GM23338 (cell line): ENCODE measurements at regions not wholly inside any gene's neighbourhood (a gene's known extent, or its start where the extent isn't known, plus 50 kb on each side); places are given as distances from the start of the nearest gene placed in this dataset.

Source experiments
- ATAC-seq: fragments of 200-7000 bp; cut with Tn5 transposase; 3 replicates; pipeline ENCODE4 v1.9.1; 2020
- DNase-seq: peaks from one replicate; pipeline ENCODE4 v3.0.0-alpha.2; 2015; ENCODE audit warnings: low spot score
- H2AFZ ChIP-seq: fragments of 200-600 bp; sonication (generic); 2 replicates; pipeline ENCODE4 v1.8.0; 2016; ENCODE audit warnings: antibody characterized with exemption, mild to moderate bottlenecking, moderate library complexity
- H3F3A ChIP-seq: fragments of 200-600 bp; sonication (generic); replicated peaks from 2 replicates; pipeline ENCODE4 v1.8.0; 2017; ENCODE audit warnings: antibody characterized with exemption, mixed run types, low read depth
- H3K27ac ChIP-seq: fragments of 200-600 bp; sonication (generic); 2 replicates; pipeline ENCODE4 v1.6.1; 2016; ENCODE audit warnings: low read depth
- H3K27me3 ChIP-seq: fragments of 200-600 bp; sonication (generic); 2 replicates; pipeline ENCODE4 v1.8.0; 2016; ENCODE audit warnings: mild to moderate bottlenecking, mixed run types, moderate library complexity; ENCODE audit not compliant: insufficient read depth
- H3K36me3 ChIP-seq: fragments of 200-600 bp; sonication (generic); 2 replicates; pipeline ENCODE4 v1.8.0; 2016; ENCODE audit warnings: mild to moderate bottlenecking; ENCODE audit not compliant: insufficient read depth
- H3K4me1 ChIP-seq: fragments of 200-600 bp; sonication (generic); 2 replicates; pipeline ENCODE4 v1.8.0; 2016; ENCODE audit warnings: mild to moderate bottlenecking, moderate library complexity; ENCODE audit not compliant: insufficient read depth
- H3K4me2 ChIP-seq: fragments of 200-600 bp; sonication (generic); 2 replicates; pipeline ENCODE4 v1.7.1; 2017; ENCODE audit warnings: mixed run types
- H3K4me3 ChIP-seq: fragments of 200-600 bp; sonication (generic); 2 replicates; pipeline ENCODE4 v1.6.1; 2016; ENCODE audit warnings: mixed run types
- H3K79me2 ChIP-seq: fragments of 200-600 bp; sonication (generic); replicated peaks from 2 replicates; pipeline ENCODE4 v1.8.0; 2017; ENCODE audit warnings: mild to moderate bottlenecking; ENCODE audit not compliant: insufficient read depth
- H3K9me2 ChIP-seq: fragments of 200-600 bp; sonication (generic); 2 replicates; pipeline ENCODE4 v1.8.0; 2017; ENCODE audit not compliant: insufficient read depth
- H4K20me1 ChIP-seq: fragments of 200-600 bp; sonication (generic); replicated peaks from 2 replicates; pipeline ENCODE4 v1.8.0; 2017; ENCODE audit warnings: mild to moderate bottlenecking; ENCODE audit not compliant: insufficient read depth
- H3K27ac Mint-ChIP-seq: 2 replicates; pipeline ENCODE4 v1.8.0; 2020; ENCODE audit warnings: inconsistent platforms, mild to moderate bottlenecking, moderate library complexity, mixed read lengths
- H3K27me3 Mint-ChIP-seq: 3 replicates; pipeline ENCODE4 v1.8.0; 2022; ENCODE audit warnings: low read depth, mild to moderate bottlenecking, moderate library complexity, mixed read lengths, inconsistent platforms; ENCODE audit not compliant: insufficient read depth, poor library complexity
- H3K36me3 Mint-ChIP-seq: 3 replicates; pipeline ENCODE4 v1.8.0; 2021; ENCODE audit warnings: low read depth, mild to moderate bottlenecking, inconsistent platforms, moderate library complexity, mixed read lengths
- H3K4me1 Mint-ChIP-seq: 3 replicates; pipeline ENCODE4 v1.8.0; 2020; ENCODE audit warnings: mild to moderate bottlenecking, inconsistent platforms, mixed read lengths
- H3K4me3 Mint-ChIP-seq: 3 replicates; pipeline ENCODE4 v1.8.0; 2021; ENCODE audit warnings: moderate library complexity, mild to moderate bottlenecking, inconsistent platforms, mixed read lengths
- H3K9me3 Mint-ChIP-seq: 3 replicates; pipeline ENCODE4 v1.8.0; 2020; ENCODE audit warnings: moderate library complexity, mild to moderate bottlenecking, inconsistent platforms, mixed read lengths
- CREB1 ChIP-seq: fragments of 250-450 bp; sonication (Bioruptor Pico); IDR thresholded peaks from 2 replicates; pipeline ENCODE4 v1.5.0; 2020; ENCODE audit warnings: low read depth, mild to moderate bottlenecking, moderate library complexity
- CTCF ChIP-seq, 2 experiments: fragments of 200-600 bp in 1 of 2; sonication (generic) in 1 of 2; conservative IDR thresholded peaks; 2 replicates each; pipeline versions ENCODE4 v1.5.1 to v1.6.1; 2016 to 2017; ENCODE audit warnings: antibody characterized with exemption in 2 of 2, low read depth in 2 of 2, mild to moderate bottlenecking in 2 of 2, moderate library complexity in 1 of 2
- ETS1 ChIP-seq: IDR thresholded peaks from 2 replicates; pipeline ENCODE4 v1.6.1; 2016; ENCODE audit warnings: antibody characterized with exemption
- EZH2 ChIP-seq: fragments of 200-600 bp; sonication (generic); IDR thresholded peaks from one replicate; pipeline ENCODE4 v1.8.0; 2017; ENCODE audit warnings: antibody characterized with exemption, mild to moderate bottlenecking, low read depth; ENCODE audit not compliant: unreplicated experiment
- EZH2phosphoT487 ChIP-seq: fragments of 200-600 bp; sonication (generic); IDR thresholded peaks from one replicate; pipeline ENCODE4 v1.8.1; 2018; ENCODE audit warnings: antibody characterized with exemption; ENCODE audit not compliant: unreplicated experiment
- JUNB ChIP-seq: IDR thresholded peaks from one replicate; pipeline ENCODE4 v1.6.1; 2016; ENCODE audit warnings: antibody characterized with exemption; ENCODE audit not compliant: unreplicated experiment
- NANOG ChIP-seq: IDR thresholded peaks from 2 replicates; pipeline ENCODE4 v1.6.1; 2016; ENCODE audit warnings: antibody characterized with exemption, borderline replicate concordance
- POLR2AphosphoS5 ChIP-seq: IDR thresholded peaks from 2 replicates; pipeline ENCODE4 v1.6.1; 2016; ENCODE audit warnings: antibody characterized with exemption, low read depth
- REST ChIP-seq: IDR thresholded peaks from one replicate; pipeline ENCODE4 v1.6.1; 2018; ENCODE audit warnings: antibody characterized with exemption; ENCODE audit not compliant: unreplicated experiment
- STAT1 ChIP-seq: IDR thresholded peaks from one replicate; pipeline ENCODE4 v1.6.1; 2016; ENCODE audit warnings: antibody characterized with exemption; ENCODE audit not compliant: unreplicated experiment
- ZNF114 ChIP-seq: fragments of 250-450 bp; sonication (Bioruptor Pico); IDR thresholded peaks from 2 replicates; pipeline ENCODE4 v1.5.0; 2020; ENCODE audit warnings: mild to moderate bottlenecking, moderate library complexity
- ZNF331 ChIP-seq: fragments of 250-450 bp; sonication (Bioruptor Pico); IDR thresholded peaks from 2 replicates; pipeline ENCODE4 v1.5.0; 2020; ENCODE audit warnings: low read depth, mild to moderate bottlenecking, moderate library complexity
- TF ChIP-seq, protein P1 (sequence below): fragments of 250-450 bp; sonication (Bioruptor Pico); IDR thresholded peaks from 2 replicates; pipeline ENCODE4 v1.5.0; 2020; ENCODE audit warnings: mild to moderate bottlenecking, moderate library complexity

GRCh38 chr4:86543080-86543479, 51.0 kb upstream of the PTPN13 start:
- no peak overlapping the region for H3K27ac Mint-ChIP-seq
- peaks cover 9% of the 10 kb centered on the region for H3K4me1 Mint-ChIP-seq
- peaks cover 1% of the 10 kb centered on the region for H3K27me3 Mint-ChIP-seq
- H3K9me3 Mint-ChIP-seq, result peaks cover 6% of the 10 kb centered on the region
- Histone ChIP-seq H3F3A (no peaks in the 10 kb centered on the region), H3K4me2 (no peak overlapping the region), H4K20me1 (no peaks in the 10 kb centered on the region), H3K27me3 (no peaks in the 10 kb centered on the region), H3K9me2 (0 out of 2 replicates have a peak, but pooled peaks cover 2% of the 10 kb centered on the region), H3K36me3 (no peaks in the 10 kb centered on the region), H2AFZ (no peak overlapping the region), H3K4me3 (no peak overlapping the region), H3K4me1 (no peaks in the 10 kb centered on the region), H3K79me2 (no peaks in the 10 kb centered on the region), H3K27ac (no peak overlapping the region)
- ATAC-seq (no peak), DNase-seq (no peak)
- no peak overlapping the region for H3K4me3 Mint-ChIP-seq
- peaks cover 4% of the 10 kb centered on the region; the same call in 2 of the 3 replicates for H3K36me3 Mint-ChIP-seq
- no peak for TF ChIP-seq NANOG
- TF ChIP-seq JUNB, result no peak
- no peak for TF ChIP-seq ZNF114 (CRISPR knock-in tag)
- no peak for TF ChIP-seq POLR2AphosphoS5
- no peak for TF ChIP-seq CREB1 (CRISPR knock-in tag)
- no peak for TF ChIP-seq ZNF331
- no peak for TF ChIP-seq ETS1
- TF ChIP-seq, protein P1, sequence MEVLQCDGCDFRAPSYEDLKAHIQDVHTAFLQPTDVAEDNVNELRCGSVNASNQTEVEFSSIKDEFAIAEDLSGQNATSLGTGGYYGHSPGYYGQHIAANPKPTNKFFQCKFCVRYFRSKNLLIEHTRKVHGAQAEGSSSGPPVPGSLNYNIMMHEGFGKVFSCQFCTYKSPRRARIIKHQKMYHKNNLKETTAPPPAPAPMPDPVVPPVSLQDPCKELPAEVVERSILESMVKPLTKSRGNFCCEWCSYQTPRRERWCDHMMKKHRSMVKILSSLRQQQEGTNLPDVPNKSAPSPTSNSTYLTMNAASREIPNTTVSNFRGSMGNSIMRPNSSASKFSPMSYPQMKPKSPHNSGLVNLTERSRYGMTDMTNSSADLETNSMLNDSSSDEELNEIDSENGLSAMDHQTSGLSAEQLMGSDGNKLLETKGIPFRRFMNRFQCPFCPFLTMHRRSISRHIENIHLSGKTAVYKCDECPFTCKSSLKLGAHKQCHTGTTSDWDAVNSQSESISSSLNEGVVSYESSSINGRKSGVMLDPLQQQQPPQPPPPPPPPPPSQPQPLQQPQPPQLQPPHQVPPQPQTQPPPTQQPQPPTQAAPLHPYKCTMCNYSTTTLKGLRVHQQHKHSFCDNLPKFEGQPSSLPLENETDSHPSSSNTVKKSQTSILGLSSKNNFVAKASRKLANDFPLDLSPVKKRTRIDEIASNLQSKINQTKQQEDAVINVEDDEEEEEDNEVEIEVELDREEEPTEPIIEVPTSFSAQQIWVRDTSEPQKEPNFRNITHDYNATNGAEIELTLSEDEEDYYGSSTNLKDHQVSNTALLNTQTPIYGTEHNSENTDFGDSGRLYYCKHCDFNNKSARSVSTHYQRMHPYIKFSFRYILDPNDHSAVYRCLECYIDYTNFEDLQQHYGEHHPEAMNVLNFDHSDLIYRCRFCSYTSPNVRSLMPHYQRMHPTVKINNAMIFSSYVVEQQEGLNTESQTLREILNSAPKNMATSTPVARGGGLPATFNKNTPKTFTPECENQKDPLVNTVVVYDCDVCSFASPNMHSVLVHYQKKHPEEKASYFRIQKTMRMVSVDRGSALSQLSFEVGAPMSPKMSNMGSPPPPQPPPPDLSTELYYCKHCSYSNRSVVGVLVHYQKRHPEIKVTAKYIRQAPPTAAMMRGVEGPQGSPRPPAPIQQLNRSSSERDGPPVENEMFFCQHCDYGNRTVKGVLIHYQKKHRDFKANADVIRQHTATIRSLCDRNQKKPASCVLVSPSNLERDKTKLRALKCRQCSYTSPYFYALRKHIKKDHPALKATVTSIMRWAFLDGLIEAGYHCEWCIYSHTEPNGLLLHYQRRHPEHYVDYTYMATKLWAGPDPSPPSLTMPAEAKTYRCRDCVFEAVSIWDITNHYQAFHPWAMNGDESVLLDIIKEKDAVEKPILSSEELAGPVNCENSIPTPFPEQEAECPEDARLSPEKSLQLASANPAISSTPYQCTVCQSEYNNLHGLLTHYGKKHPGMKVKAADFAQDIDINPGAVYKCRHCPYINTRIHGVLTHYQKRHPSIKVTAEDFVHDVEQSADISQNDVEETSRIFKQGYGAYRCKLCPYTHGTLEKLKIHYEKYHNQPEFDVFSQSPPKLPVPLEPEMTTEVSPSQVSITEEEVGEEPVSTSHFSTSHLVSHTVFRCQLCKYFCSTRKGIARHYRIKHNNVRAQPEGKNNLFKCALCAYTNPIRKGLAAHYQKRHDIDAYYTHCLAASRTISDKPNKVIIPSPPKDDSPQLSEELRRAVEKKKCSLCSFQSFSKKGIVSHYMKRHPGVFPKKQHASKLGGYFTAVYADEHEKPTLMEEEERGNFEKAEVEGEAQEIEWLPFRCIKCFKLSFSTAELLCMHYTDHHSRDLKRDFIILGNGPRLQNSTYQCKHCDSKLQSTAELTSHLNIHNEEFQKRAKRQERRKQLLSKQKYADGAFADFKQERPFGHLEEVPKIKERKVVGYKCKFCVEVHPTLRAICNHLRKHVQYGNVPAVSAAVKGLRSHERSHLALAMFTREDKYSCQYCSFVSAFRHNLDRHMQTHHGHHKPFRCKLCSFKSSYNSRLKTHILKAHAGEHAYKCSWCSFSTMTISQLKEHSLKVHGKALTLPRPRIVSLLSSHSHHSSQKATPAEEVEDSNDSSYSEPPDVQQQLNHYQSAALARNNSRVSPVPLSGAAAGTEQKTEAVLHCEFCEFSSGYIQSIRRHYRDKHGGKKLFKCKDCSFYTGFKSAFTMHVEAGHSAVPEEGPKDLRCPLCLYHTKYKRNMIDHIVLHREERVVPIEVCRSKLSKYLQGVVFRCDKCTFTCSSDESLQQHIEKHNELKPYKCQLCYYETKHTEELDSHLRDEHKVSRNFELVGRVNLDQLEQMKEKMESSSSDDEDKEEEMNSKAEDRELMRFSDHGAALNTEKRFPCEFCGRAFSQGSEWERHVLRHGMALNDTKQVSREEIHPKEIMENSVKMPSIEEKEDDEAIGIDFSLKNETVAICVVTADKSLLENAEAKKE (CRISPR knock-in tag), result no peak
- TF ChIP-seq EZH2, result no peak
- no peak for TF ChIP-seq CTCF (conservative IDR thresholded peaks at IDR 0.05; ENCODE audit: low read depth in 2 of 2)
- no peak for TF ChIP-seq STAT1
- no peak for TF ChIP-seq REST
- TF ChIP-seq EZH2phosphoT487, result no peak
